B cell (primary cell): ENCODE measurements at regions not wholly inside any gene's neighbourhood (a gene's known extent, or its start where the extent isn't known, plus 50 kb on each side); places are given as distances from the start of the nearest gene placed in this dataset.

Experiments used
- ATAC-seq: fragments of 200-7000 bp; cut with Tn5 transposase; one replicate; pipeline ENCODE4 v1.10.0; 2021; ENCODE audit warnings: low read depth, mild to moderate bottlenecking, moderate number of reproducible peaks, moderate library complexity
- CTCF ChIA-PET: fragments of 350-600 bp; sonication (Branson Sonifier 250); formaldehyde crosslinking; loops from one replicate; lab custom pipeline; 2021; ENCODE audit warnings: antibody characterized with exemption, inconsistent platforms; lab: Charles Lee
- POLR2A ChIA-PET: fragments of 350-600 bp; sonication (Branson Sonifier 250); formaldehyde crosslinking; loops from one replicate; lab custom pipeline; 2021; ENCODE audit warnings: antibody characterized with exemption; lab: Charles Lee
- DNase-seq: peaks from one replicate; pipeline ENCODE4 v3.0.0; 2013
- H2AFZ ChIP-seq: 2 replicates; pipeline ENCODE4 v1.6.1; 2012; ENCODE audit warnings: mild to moderate bottlenecking, low read depth, low read length; ENCODE audit not compliant: insufficient read depth, poor library complexity, severe bottlenecking
- H3K27ac ChIP-seq, 2 donors: 1 replicate in 1 of 2; 2 replicates in 1 of 2; pipeline ENCODE4 v1.5.1; 2012 to 2013; ENCODE audit warnings: low read length in 2 of 2, mild to moderate bottlenecking in 2 of 2, moderate library complexity in 1 of 2
- H3K27me3 ChIP-seq, 4 experiments: fragments of 200-600 bp in 1 of 4; sonication (generic) in 1 of 4; replicated peaks in 1 of 4; 1 replicate in 2 of 4; 2 replicates in 2 of 4; pipeline versions ENCODE4 v1.6.1 to v1.7.0; 2013 to 2016; ENCODE audit warnings: low read length in 3 of 4, mild to moderate bottlenecking in 2 of 4, mixed read lengths in 1 of 4, moderate library complexity in 1 of 4; ENCODE audit not compliant: insufficient read depth in 4 of 4, control insufficient read depth in 3 of 4; ENCODE audit errors: control extremely low read depth in 1 of 4
- H3K36me3 ChIP-seq, 2 experiments: replicated peaks in 1 of 2; 1 replicate in 1 of 2; 2 replicates in 1 of 2; pipeline versions ENCODE4 v1.6.1 to v1.7.1; 2013; ENCODE audit warnings: low read length in 1 of 2; ENCODE audit not compliant: insufficient read depth in 2 of 2, control insufficient read depth in 1 of 2; ENCODE audit errors: control extremely low read depth in 1 of 2, extremely low read depth in 1 of 2
- H3K4me1 ChIP-seq, 2 donors: fragments of 200-600 bp in 1 of 2; sonication (generic) in 1 of 2; 1 replicate in 1 of 2; 2 replicates in 1 of 2; pipeline versions ENCODE4 v1.5.1 to v1.6.1; 2013 to 2017; ENCODE audit warnings: low read length in 2 of 2; ENCODE audit not compliant: control insufficient read depth in 2 of 2, insufficient read depth in 2 of 2
- H3K4me2 ChIP-seq: replicated peaks from 2 replicates; pipeline ENCODE3; 2012; ENCODE audit warnings: mild to moderate bottlenecking, low read depth, low read length; ENCODE audit not compliant: poor library complexity, severe bottlenecking
- H3K4me3 ChIP-seq, 5 experiments: fragments of 200-600 bp in 1 of 5; sonication (generic) in 1 of 5; 1 replicate in 3 of 5; 2 replicates in 2 of 5; pipeline versions ENCODE4 v1.5.1 to v1.7.0; 2011 to 2016; ENCODE audit warnings: low read length in 4 of 5, mild to moderate bottlenecking in 4 of 5, low read depth in 2 of 5, control low read depth in 1 of 5, moderate library complexity in 1 of 5; ENCODE audit not compliant: insufficient read depth in 1 of 5; ENCODE audit errors: control extremely low read depth in 1 of 5, extremely low read depth in 1 of 5
- H3K79me2 ChIP-seq: fragments of 200-600 bp; sonication (generic); one replicate; pipeline ENCODE4 v1.6.0; 2016; ENCODE audit warnings: low read length; ENCODE audit not compliant: control insufficient read depth, insufficient read depth
- H3K9ac ChIP-seq: fragments of 200-600 bp; sonication (generic); 2 replicates; pipeline ENCODE4 v1.6.1; 2017; ENCODE audit warnings: mild to moderate bottlenecking, low read length, moderate library complexity
- H3K9me3 ChIP-seq, 3 donors: one replicate each; pipeline versions ENCODE4 v1.6.1 to v1.7.1; 2013; ENCODE audit warnings: low read length in 2 of 3; ENCODE audit not compliant: control insufficient read depth in 2 of 3, insufficient read depth in 1 of 3; ENCODE audit errors: control extremely low read depth in 1 of 3
- H4K20me1 ChIP-seq: 2 replicates; pipeline ENCODE4 v1.6.0; 2012; ENCODE audit warnings: mild to moderate bottlenecking, low read length; ENCODE audit not compliant: insufficient read depth, control insufficient read depth, poor library complexity, severe bottlenecking
- H3K27ac Mint-ChIP-seq: one replicate; pipeline ENCODE4 v1.8.0; 2021; ENCODE audit warnings: mixed read lengths
- H3K27me3 Mint-ChIP-seq: one replicate; pipeline ENCODE4 v1.8.0; 2021; ENCODE audit warnings: mixed read lengths
- H3K4me1 Mint-ChIP-seq: one replicate; pipeline ENCODE4 v1.8.0; 2021; ENCODE audit warnings: mixed read lengths
- H3K4me3 Mint-ChIP-seq: one replicate; pipeline ENCODE4 v1.8.0; 2021; ENCODE audit warnings: mixed read lengths
- H3K9me3 Mint-ChIP-seq: one replicate; pipeline ENCODE4 v1.8.0; 2022; ENCODE audit warnings: mixed read lengths; ENCODE audit not compliant: insufficient read depth
- CTCF ChIP-seq: fragments of 200-600 bp; IDR thresholded peaks from one replicate; pipeline ENCODE4 v1.8.0; 2022; ENCODE audit warnings: antibody characterized with exemption, mild to moderate bottlenecking
- EZH2 ChIP-seq: IDR thresholded peaks from 2 replicates; pipeline ENCODE4 v1.6.1; 2012; ENCODE audit warnings: borderline replicate concordance, low read depth, mild to moderate bottlenecking, moderate library complexity, low read length; ENCODE audit not compliant: insufficient read depth, poor library complexity, severe bottlenecking
- WGBS: methylation state at CpG from one replicate; pipeline ENCODE4 v1.1.5; 2013; ENCODE audit warnings: missing lambda C conversion rate; ENCODE audit not compliant: insufficient coverage; 5-methylcytosine and 5-hydroxymethylcytosine counted together
- intact Hi-C: fragments of 100-400 bp; cut with micrococcal nuclease; formaldehyde crosslinking; loops from one replicate; pipeline ENCODE4 v1.10.0; 2022

GRCh38 chr11:80293293-80293692 lies 852.5 kb upstream of the TENM4 start:
- ATAC-seq (no peak), DNase-seq (no peak)
- Mint-ChIP-seq H3K27me3 (no peaks in the 10 kb centered on the region), H3K4me3 (no peak overlapping the region), H3K9me3 (peaks cover 5% of the 10 kb centered on the region), H3K4me1 (no peaks in the 10 kb centered on the region), H3K27ac (no peak overlapping the region)
- no peaks in the 10 kb centered on the region for H3K36me3 ChIP-seq
- ChIA-PET POLR2A (no interaction called here), CTCF (no interaction called here)
- intact Hi-C loops = no loop called here
- no peaks in the 10 kb centered on the region for H3K9me3 ChIP-seq
- no CpG with 5 or more reads among the region's 2 CpGs for WGBS
- H3K27ac ChIP-seq = no peak overlapping the region
- no peaks in the 10 kb centered on the region for H3K79me2 ChIP-seq
- no peak overlapping the region for H3K4me2 ChIP-seq
- no peak for TF ChIP-seq EZH2
- no peak for TF ChIP-seq CTCF
- H3K4me3 ChIP-seq = no peak overlapping the region
- H3K27me3 ChIP-seq = no peaks in the 10 kb centered on the region
- H3K9ac ChIP-seq = no peak overlapping the region
- no peaks in the 10 kb centered on the region for H3K4me1 ChIP-seq
- H2AFZ ChIP-seq = no peak overlapping the region
- no peaks in the 10 kb centered on the region for H4K20me1 ChIP-seq

GRCh38 chr11:80284946-80285785 lies 844.3 kb upstream of the TENM4 start:
- Histone ChIP-seq H3K27me3 (no peaks in the 10 kb centered on the region), H3K4me1 (no peaks in the 10 kb centered on the region), H3K9me3 (no peaks in the 10 kb centered on the region), H3K4me3 (no peak overlapping the region), H3K4me2 (no peak overlapping the region), H3K27ac (no peak overlapping the region), H2AFZ (no peak overlapping the region), H3K79me2 (no peaks in the 10 kb centered on the region), H3K36me3 (no peaks in the 10 kb centered on the region), H4K20me1 (no peaks in the 10 kb centered on the region), H3K9ac (no peak overlapping the region)
- WGBS = no CpG with 5 or more reads among the region's 3 CpGs
- intact Hi-C loops = no loop called here
- DNase-seq (no peak), ATAC-seq (no peak)
- CTCF ChIA-PET = no interaction called here
- H3K27me3 Mint-ChIP-seq = no peaks in the 10 kb centered on the region
- TF ChIP-seq EZH2 (no peak), CTCF (no peak)
- POLR2A ChIA-PET = no interaction called here
- H3K9me3 Mint-ChIP-seq = peaks cover 6% of the 10 kb centered on the region
- no peak overlapping the region for H3K27ac Mint-ChIP-seq
- H3K4me1 Mint-ChIP-seq = no peaks in the 10 kb centered on the region
- no peak overlapping the region for H3K4me3 Mint-ChIP-seq
